ENCODE measurements at regions not wholly inside any gene's neighbourhood (a gene's known extent, or its start where the extent isn't known, plus 50 kb on each side); places are given as distances from the start of the nearest gene placed in this dataset.

DNA sequence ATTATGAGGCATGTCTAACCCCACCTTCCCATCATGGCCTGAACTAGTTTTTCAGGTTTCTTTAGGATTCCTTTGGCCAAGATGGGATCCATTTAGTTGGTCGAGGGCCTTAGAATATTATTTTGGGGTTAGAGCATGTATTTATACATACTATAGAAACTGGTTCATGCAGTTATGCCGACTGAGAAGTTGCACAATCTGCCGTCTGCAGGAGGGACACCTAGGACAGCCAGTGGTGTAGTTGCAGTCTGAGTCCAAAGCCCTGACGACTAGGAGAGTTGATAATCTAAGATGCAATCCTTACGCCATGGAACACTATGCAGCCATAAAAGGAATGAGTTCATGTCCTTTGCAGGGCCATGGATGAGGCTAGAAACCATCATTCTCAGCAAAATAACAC lies 424.0 kb downstream of the SHISA9 start:
- Histone ChIP-seq H3K9me3 (ENCODE audit: low read length) (no peaks in the 10 kb centered on the region), H3F3A (ENCODE audit: low read length, unreplicated experiment) (no peaks in the 10 kb centered on the region), H3K4me3 (ENCODE audit: low read length) (no peak overlapping the region), H3K27ac (ENCODE audit: low read length) (no peak overlapping the region), H2AFZ (ENCODE audit: low read length) (no peak overlapping the region), H3K79me2 (ENCODE audit: low read length) (no peaks in the 10 kb centered on the region), H3K4me1 (ENCODE audit: insufficient read depth, low read length) (no peaks in the 10 kb centered on the region), H3K4me2 (ENCODE audit: low read length) (no peak overlapping the region), H3K9ac (ENCODE audit: low read length) (no peak overlapping the region), H3K9me2 (replicated peaks; ENCODE audit: low read length) (no peaks in the 10 kb centered on the region), H3K27me3 (ENCODE audit: low read length) (no peaks in the 10 kb centered on the region), H4K20me1 (ENCODE audit: low read length) (no peaks in the 10 kb centered on the region), H3K36me3 (ENCODE audit: low read depth, low read length) (no peaks in the 10 kb centered on the region)
- intact Hi-C loops (cut with micrococcal nuclease): no loop called here
- DNase-seq (no peak), ATAC-seq (no peak)
- POLR2A ChIA-PET (ENCODE audit: unreplicated experiment): no interaction called here
- CTCF ChIA-PET: no interaction called here
- TF ChIP-seq EZH2 (IDR thresholded peaks at IDR 0.05; ENCODE audit: low read length, unreplicated experiment) (no peak), EZH2phosphoT487 (IDR thresholded peaks at IDR 0.05; ENCODE audit: borderline replicate concordance, low read length) (no peak)
- TF ChIP-seq, protein P1, sequence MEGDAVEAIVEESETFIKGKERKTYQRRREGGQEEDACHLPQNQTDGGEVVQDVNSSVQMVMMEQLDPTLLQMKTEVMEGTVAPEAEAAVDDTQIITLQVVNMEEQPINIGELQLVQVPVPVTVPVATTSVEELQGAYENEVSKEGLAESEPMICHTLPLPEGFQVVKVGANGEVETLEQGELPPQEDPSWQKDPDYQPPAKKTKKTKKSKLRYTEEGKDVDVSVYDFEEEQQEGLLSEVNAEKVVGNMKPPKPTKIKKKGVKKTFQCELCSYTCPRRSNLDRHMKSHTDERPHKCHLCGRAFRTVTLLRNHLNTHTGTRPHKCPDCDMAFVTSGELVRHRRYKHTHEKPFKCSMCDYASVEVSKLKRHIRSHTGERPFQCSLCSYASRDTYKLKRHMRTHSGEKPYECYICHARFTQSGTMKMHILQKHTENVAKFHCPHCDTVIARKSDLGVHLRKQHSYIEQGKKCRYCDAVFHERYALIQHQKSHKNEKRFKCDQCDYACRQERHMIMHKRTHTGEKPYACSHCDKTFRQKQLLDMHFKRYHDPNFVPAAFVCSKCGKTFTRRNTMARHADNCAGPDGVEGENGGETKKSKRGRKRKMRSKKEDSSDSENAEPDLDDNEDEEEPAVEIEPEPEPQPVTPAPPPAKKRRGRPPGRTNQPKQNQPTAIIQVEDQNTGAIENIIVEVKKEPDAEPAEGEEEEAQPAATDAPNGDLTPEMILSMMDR (conservative IDR thresholded peaks at IDR 0.05; ENCODE audit: low read depth, low read length): no peak
- no TSS peak for BruUV-seq (replicated peaks)

GRCh38 chr16:13331918-13332317 lies 430.5 kb downstream of the SHISA9 start:
- H3K27me3 ChIP-seq (ENCODE audit: low read length): no peaks in the 10 kb centered on the region
- H3F3A ChIP-seq (ENCODE audit: low read length, unreplicated experiment): no peaks in the 10 kb centered on the region
- H3K79me2 ChIP-seq (ENCODE audit: low read length): no peaks in the 10 kb centered on the region
- ChIA-PET POLR2A (ENCODE audit: unreplicated experiment) (no interaction called here), CTCF (no interaction called here)
- no peak overlapping the region for H3K4me2 ChIP-seq (ENCODE audit: low read length)
- H3K36me3 ChIP-seq (ENCODE audit: low read depth, low read length): no peaks in the 10 kb centered on the region
- H3K9me3 ChIP-seq (ENCODE audit: low read length): no peaks in the 10 kb centered on the region
- no peak overlapping the region for H2AFZ ChIP-seq (ENCODE audit: low read length)
- intact Hi-C loops (cut with micrococcal nuclease): no loop called here
- DNase-seq (no peak), ATAC-seq (no peak)
- no peaks in the 10 kb centered on the region for H4K20me1 ChIP-seq (ENCODE audit: low read length)
- H3K4me3 ChIP-seq (ENCODE audit: low read length): no peak overlapping the region
- no peak overlapping the region for H3K27ac ChIP-seq (ENCODE audit: low read length)
- no peaks in the 10 kb centered on the region for H3K4me1 ChIP-seq (ENCODE audit: insufficient read depth, low read length)
- BruUV-seq (replicated peaks): no TSS peak
- H3K9me2 ChIP-seq (replicated peaks; ENCODE audit: low read length): no peaks in the 10 kb centered on the region
- TF ChIP-seq EZH2 (IDR thresholded peaks at IDR 0.05; ENCODE audit: low read length, unreplicated experiment) (no peak), EZH2phosphoT487 (IDR thresholded peaks at IDR 0.05; ENCODE audit: borderline replicate concordance, low read length) (no peak)
- TF ChIP-seq, protein P1 (conservative IDR thresholded peaks at IDR 0.05; ENCODE audit: low read depth, low read length): no peak; the same call in 1 of the 2 replicates
- no peak overlapping the region for H3K9ac ChIP-seq (ENCODE audit: low read length)

DNA sequence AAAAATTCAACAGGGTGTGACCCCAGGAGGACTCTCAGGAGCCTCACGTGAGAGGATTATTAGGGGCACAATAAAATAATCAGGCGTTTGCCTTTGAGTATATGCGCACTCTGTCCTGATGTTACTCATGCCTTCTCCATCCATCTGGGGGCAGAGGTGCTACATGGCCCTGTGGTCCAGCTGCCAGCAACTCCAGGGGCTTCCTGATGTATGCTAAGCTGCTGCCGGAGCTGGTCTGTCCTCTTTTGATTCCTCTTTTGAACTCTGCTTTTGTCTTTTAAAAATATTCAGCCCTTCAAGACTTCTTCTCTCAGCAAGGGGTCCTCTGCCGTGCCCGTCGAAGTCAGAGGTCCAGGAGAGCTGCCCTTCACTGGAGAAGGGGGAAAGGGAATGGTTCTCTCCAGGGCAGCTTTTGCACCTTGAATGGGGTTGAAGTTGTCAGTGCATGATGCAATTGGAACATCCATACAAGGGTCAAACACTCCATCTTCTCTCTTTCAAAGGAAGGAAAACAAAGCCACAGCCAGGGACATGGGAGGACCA lies 431.4 kb downstream of the SHISA9 start:
- Histone ChIP-seq H3K36me3 (ENCODE audit: low read depth, low read length) (no peaks in the 10 kb centered on the region), H3K9ac (ENCODE audit: low read length) (no peak overlapping the region), H3K4me3 (ENCODE audit: low read length) (no peak overlapping the region), H3K4me2 (ENCODE audit: low read length) (no peak overlapping the region), H3K4me1 (ENCODE audit: insufficient read depth, low read length) (no peaks in the 10 kb centered on the region), H3K27ac (ENCODE audit: low read length) (no peak overlapping the region), H2AFZ (ENCODE audit: low read length) (no peak overlapping the region), H3K79me2 (ENCODE audit: low read length) (no peaks in the 10 kb centered on the region), H3K9me2 (replicated peaks; ENCODE audit: low read length) (no peaks in the 10 kb centered on the region), H4K20me1 (ENCODE audit: low read length) (no peaks in the 10 kb centered on the region), H3F3A (ENCODE audit: low read length, unreplicated experiment) (no peaks in the 10 kb centered on the region), H3K9me3 (ENCODE audit: low read length) (no peaks in the 10 kb centered on the region), H3K27me3 (ENCODE audit: low read length) (no peaks in the 10 kb centered on the region)
- intact Hi-C loops (cut with micrococcal nuclease): no loop called here
- no peak for DNase-seq
- BruUV-seq (replicated peaks): no TSS peak
- POLR2A ChIA-PET (ENCODE audit: unreplicated experiment): no interaction called here
- no peak for ATAC-seq
- TF ChIP-seq EZH2phosphoT487 (IDR thresholded peaks at IDR 0.05; ENCODE audit: borderline replicate concordance, low read length): no peak
- TF ChIP-seq, protein P1 (conservative IDR thresholded peaks at IDR 0.05; ENCODE audit: low read depth, low read length): no peak
- no peak for TF ChIP-seq EZH2 (IDR thresholded peaks at IDR 0.05; ENCODE audit: low read length, unreplicated experiment)
- CTCF ChIA-PET: no interaction called here

Measured in PC-3 (cell line).